Rectal smooth muscle tissue (tissue), 1 donor: ENCODE measurements at regions not wholly inside any gene's neighbourhood (a gene's known extent, or its start where the extent isn't known, plus 50 kb on each side); places are given as distances from the start of the nearest gene placed in this dataset.
A peak's percentile ranks its signal among the peaks of the same experiment; 100 is the strongest.

Experiments used
- H3K27ac ChIP-seq: one replicate; pipeline ENCODE4 v1.7.0; 2013; ENCODE audit warnings: low read depth, low read length, inconsistent platforms
- H3K27me3 ChIP-seq: one replicate; pipeline ENCODE4 v1.7.0; 2013; ENCODE audit warnings: low read length; ENCODE audit not compliant: control insufficient read depth, insufficient read depth
- H3K36me3 ChIP-seq: one replicate; pipeline ENCODE4 v1.7.0; 2013; ENCODE audit warnings: low read length; ENCODE audit not compliant: control insufficient read depth, insufficient read depth
- H3K4me1 ChIP-seq: one replicate; pipeline ENCODE4 v1.7.0; 2013; ENCODE audit warnings: low read length; ENCODE audit not compliant: control insufficient read depth, insufficient read depth
- H3K4me3 ChIP-seq: one replicate; pipeline ENCODE4 v1.7.0; 2013; ENCODE audit warnings: low read length
- H3K9ac ChIP-seq: one replicate; pipeline ENCODE4 v1.7.0; 2013; ENCODE audit warnings: low read length

GRCh38 chr3:147653367-147653923 lies 244.3 kb downstream of the ZIC1 start:
- H3K27ac ChIP-seq: no peak overlapping the region
- H3K4me3 ChIP-seq: no peak overlapping the region

DNA sequence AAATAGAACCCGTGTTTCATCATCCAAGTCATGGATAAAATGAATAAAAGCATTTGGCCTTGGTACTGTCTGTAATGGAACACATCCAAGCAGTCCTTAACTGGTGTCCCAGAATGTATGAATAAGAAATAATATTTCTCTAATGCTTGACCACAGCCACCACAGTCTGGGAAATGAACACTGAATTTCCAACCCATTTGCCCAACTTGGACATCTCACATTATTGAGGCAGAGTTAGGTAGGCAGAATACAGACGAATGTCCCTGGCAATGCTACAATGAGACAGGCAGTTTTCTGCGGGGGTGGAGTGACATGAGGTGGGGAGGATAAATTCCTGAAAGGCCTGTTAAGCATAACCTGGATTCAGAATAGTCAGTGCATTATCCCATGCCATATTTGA lies 245.7 kb downstream of the ZIC1 start:
- H3K9ac ChIP-seq: no peak overlapping the region
- H3K27ac ChIP-seq: peak overlapping the region; percentile 14
- H3K36me3 ChIP-seq: no peaks in the 10 kb centered on the region
- no peaks in the 10 kb centered on the region for H3K27me3 ChIP-seq
- H3K4me1 ChIP-seq: peaks cover 4% of the 10 kb centered on the region
- H3K4me3 ChIP-seq: no peak overlapping the region

More at GRCh38 chr3:147653367-147653923, 244.3 kb downstream of the ZIC1 start:
- H3K4me1 ChIP-seq: peaks cover 4% of the 10 kb centered on the region
- no peak overlapping the region for H3K9ac ChIP-seq
- H3K36me3 ChIP-seq: no peaks in the 10 kb centered on the region
- no peaks in the 10 kb centered on the region for H3K27me3 ChIP-seq

- Histone ChIP-seq H3K36me3 (no peaks in the 10 kb centered on the region), H3K4me1 (peaks cover 2% of the 10 kb centered on the region), H3K4me3 (no peak overlapping the region), H3K27ac (no peak overlapping the region), H3K27me3 (no peaks in the 10 kb centered on the region), H3K9ac (no peak overlapping the region)
Measured at GRCh38 chr3:147655236-147655635, 246.1 kb downstream of the ZIC1 start.

DNA sequence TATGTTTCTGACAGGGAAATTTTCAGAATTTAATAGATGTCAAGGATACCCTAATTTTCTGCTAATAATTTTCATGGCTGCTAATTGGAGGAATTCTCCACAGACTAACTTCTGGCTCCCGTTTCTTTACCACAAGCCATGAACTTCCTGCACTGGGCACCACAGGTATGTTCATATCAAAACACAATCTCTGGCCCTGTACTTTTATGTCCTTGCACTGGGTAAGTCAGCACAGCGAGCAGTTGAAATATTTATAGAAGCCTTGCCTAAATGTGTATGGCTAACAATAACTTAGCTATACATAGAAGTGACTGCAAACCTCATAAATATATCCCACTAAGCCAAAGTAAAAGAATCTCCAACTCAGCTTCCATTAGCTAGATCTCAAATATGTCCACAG lies 246.9 kb downstream of the ZIC1 start:
- Histone ChIP-seq H3K27ac (no peak overlapping the region), H3K9ac (no peak overlapping the region), H3K36me3 (no peaks in the 10 kb centered on the region), H3K27me3 (no peaks in the 10 kb centered on the region), H3K4me1 (peaks cover 2% of the 10 kb centered on the region), H3K4me3 (no peak overlapping the region)

GRCh38 chr3:147661916-147662315 lies 252.8 kb downstream of the ZIC1 start:
- Histone ChIP-seq H3K4me3 (no peak overlapping the region), H3K4me1 (no peaks in the 10 kb centered on the region), H3K9ac (no peak overlapping the region), H3K36me3 (no peaks in the 10 kb centered on the region), H3K27me3 (no peaks in the 10 kb centered on the region), H3K27ac (no peak overlapping the region)

DNA sequence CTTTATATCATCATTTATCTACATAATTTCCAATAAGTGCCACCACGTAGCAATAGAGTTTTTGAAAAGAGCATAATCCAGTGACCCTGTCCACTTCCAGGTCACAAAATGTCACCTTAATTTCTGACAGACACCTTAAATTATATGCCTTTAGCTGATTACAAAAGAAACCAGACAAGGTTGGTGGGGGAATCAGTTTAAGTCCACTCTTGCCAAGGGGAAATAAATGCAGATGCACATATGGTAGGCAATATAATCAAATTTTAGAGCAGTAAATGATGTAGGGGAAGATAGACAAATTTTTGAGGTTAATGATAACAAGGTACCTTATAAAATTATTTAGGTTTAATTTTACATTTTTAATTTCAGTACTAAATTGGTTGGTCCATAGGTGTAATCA lies 253.5 kb downstream of the ZIC1 start:
- no peak overlapping the region for H3K27ac ChIP-seq
- no peaks in the 10 kb centered on the region for H3K36me3 ChIP-seq
- H3K4me1 ChIP-seq: no peaks in the 10 kb centered on the region
- H3K9ac ChIP-seq: no peak overlapping the region
- no peak overlapping the region for H3K4me3 ChIP-seq
- no peaks in the 10 kb centered on the region for H3K27me3 ChIP-seq

DNA sequence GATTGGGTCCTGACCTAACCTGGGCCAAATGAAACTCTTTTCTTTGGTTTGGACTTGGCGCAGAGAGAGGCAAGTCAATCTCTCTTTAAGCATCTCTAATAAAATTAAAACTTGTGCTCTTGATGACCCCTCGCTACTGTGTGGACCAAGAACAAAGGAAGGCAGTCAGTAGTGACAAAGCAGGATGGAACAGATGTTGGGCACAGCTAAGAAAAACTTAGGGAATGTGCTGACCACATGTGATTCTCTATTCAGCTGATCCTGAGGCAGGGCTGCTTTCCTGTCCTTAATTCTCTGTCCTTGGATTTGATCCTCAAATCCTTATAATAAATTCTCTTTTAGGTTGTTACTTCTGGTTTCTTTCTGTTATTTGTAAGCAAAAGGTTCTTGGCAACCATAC lies 259.9 kb downstream of the ZIC1 start:
- no peaks in the 10 kb centered on the region for H3K36me3 ChIP-seq
- H3K27me3 ChIP-seq: no peaks in the 10 kb centered on the region
- H3K9ac ChIP-seq: no peak overlapping the region
- H3K27ac ChIP-seq: no peak overlapping the region
- no peak overlapping the region for H3K4me3 ChIP-seq
- H3K4me1 ChIP-seq: no peaks in the 10 kb centered on the region

GRCh38 chr3:147672035-147672434 lies 262.9 kb downstream of the ZIC1 start:
- H3K4me1 ChIP-seq: no peaks in the 10 kb centered on the region

GRCh38 chr3:147672436-147672835 lies 263.3 kb downstream of the ZIC1 start:
- Histone ChIP-seq H3K36me3 (no peaks in the 10 kb centered on the region), H3K27me3 (no peaks in the 10 kb centered on the region), H3K4me3 (no peak overlapping the region), H3K9ac (no peak overlapping the region), H3K27ac (no peak overlapping the region), H3K4me1 (no peaks in the 10 kb centered on the region)

More at GRCh38 chr3:147672035-147672434, 262.9 kb downstream of the ZIC1 start:
- H3K27ac ChIP-seq: no peak overlapping the region
- H3K9ac ChIP-seq: no peak overlapping the region
- no peak overlapping the region for H3K4me3 ChIP-seq
- H3K27me3 ChIP-seq: no peaks in the 10 kb centered on the region
- no peaks in the 10 kb centered on the region for H3K36me3 ChIP-seq

- Histone ChIP-seq H3K27me3 (no peaks in the 10 kb centered on the region), H3K9ac (no peak overlapping the region)
Measured at GRCh38 chr3:147675761-147676160, 266.6 kb downstream of the ZIC1 start.

DNA sequence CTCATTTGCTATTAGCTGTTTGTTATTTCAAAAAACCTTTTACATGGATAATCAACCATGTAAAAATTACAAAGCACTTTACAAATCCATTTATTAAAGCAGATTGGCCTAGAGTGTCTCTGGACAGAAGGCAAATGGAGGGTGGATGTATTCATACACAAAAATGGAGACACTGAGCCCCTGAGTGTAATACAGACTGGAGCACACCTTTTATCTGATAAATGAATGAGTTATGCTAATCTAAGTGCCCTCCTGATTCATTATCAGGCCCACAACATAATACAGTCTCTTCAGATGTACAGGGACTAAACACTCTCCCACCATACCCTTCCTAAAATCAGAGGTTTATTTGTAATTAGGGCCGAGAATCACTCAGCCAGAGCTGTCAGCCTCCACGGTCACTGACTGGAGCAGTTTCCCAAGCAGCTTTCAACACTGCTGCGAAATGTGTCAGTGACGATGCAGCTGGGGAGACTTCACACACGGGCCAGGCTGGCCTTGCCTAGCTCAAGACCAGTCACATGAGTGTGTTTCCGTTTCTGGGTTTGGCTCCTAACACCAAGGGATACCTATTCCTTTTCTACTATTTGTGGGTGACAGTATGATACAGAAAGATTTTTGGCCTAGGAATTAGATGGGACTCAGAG lies 271.8 kb downstream of the ZIC1 start:
- H3K4me1 ChIP-seq: no peaks in the 10 kb centered on the region
- no peak overlapping the region for H3K27ac ChIP-seq
- no peaks in the 10 kb centered on the region for H3K27me3 ChIP-seq
- H3K4me3 ChIP-seq: no peak overlapping the region
- no peaks in the 10 kb centered on the region for H3K36me3 ChIP-seq
- no peak overlapping the region for H3K9ac ChIP-seq

More at GRCh38 chr3:147675761-147676160, 266.6 kb downstream of the ZIC1 start:
- Histone ChIP-seq H3K36me3 (no peaks in the 10 kb centered on the region), H3K4me3 (no peak overlapping the region), H3K4me1 (no peaks in the 10 kb centered on the region), H3K27ac (no peak overlapping the region)

DNA sequence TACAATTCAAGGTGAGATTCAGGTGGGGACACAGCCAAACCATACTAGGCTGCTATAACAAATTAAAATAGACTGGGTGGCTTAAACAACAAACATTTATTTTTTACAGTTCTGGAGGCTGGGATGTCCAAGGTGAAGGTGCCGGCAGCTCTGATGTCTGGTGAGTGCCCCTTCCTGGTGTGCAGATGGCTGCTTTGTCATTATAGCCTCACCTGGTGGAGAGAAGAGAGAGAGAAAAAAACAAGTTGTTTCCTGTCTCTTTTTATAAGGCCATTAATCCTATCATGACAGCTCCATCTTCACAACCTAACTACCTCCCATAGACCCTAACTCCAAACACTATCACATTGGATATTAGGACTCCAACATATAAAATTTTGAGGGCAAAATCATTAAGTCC lies 279.7 kb downstream of the ZIC1 start:
- Histone ChIP-seq H3K36me3 (no peaks in the 10 kb centered on the region), H3K4me1 (no peaks in the 10 kb centered on the region), H3K4me3 (no peak overlapping the region), H3K27ac (no peak overlapping the region), H3K27me3 (no peaks in the 10 kb centered on the region), H3K9ac (no peak overlapping the region)

- Histone ChIP-seq H3K9ac (no peak overlapping the region), H3K4me1 (no peaks in the 10 kb centered on the region), H3K4me3 (no peak overlapping the region), H3K27ac (no peak overlapping the region), H3K36me3 (no peaks in the 10 kb centered on the region), H3K27me3 (no peaks in the 10 kb centered on the region)
Measured at GRCh38 chr3:147699175-147699838, 290.1 kb downstream of the ZIC1 start.
